ENCODE measurements at regions not wholly inside any gene's neighbourhood (a gene's known extent, or its start where the extent isn't known, plus 50 kb on each side); places are given as distances from the start of the nearest gene placed in this dataset.

- no peaks in the 10 kb centered on the region for H3F3A ChIP-seq (ENCODE audit: insufficient read depth)
Observed at GRCh38 chr18:64872710-64873458, 724.0 kb upstream of the LINC00305 start.

GRCh38 chr18:64854112-64854511 lies 705.2 kb upstream of the LINC00305 start:
- no peaks in the 10 kb centered on the region for H3K79me2 ChIP-seq (ENCODE audit: insufficient read depth, low read length)
- H3K9ac ChIP-seq (ENCODE audit: low read length) = no peak overlapping the region
- TF ChIP-seq EZH2phosphoT487 (conservative IDR thresholded peaks at IDR 0.05; ENCODE audit: low read length) (no peak), CTCF (IDR thresholded peaks at IDR 0.05; ENCODE audit: insufficient read depth, low read length, poor library complexity, severe bottlenecking) (no peak)
- H3K27me3 ChIP-seq (ENCODE audit: low read length) = no peaks in the 10 kb centered on the region
- H3K9me3 ChIP-seq (ENCODE audit: insufficient read depth, low read length) = no peaks in the 10 kb centered on the region
- no peaks in the 10 kb centered on the region for H3F3A ChIP-seq (ENCODE audit: insufficient read depth)
- no peaks in the 10 kb centered on the region for H3K9me2 ChIP-seq (replicated peaks; ENCODE audit: insufficient read depth, low read length)
- H3K27ac ChIP-seq (ENCODE audit: low read depth, low read length) = no peak overlapping the region
- no peak overlapping the region for H3K4me2 ChIP-seq (ENCODE audit: low read depth, low read length, poor library complexity, severe bottlenecking)
- no peak overlapping the region for H2AFZ ChIP-seq (ENCODE audit: low read depth, low read length, severe bottlenecking)
- H3K36me3 ChIP-seq (ENCODE audit: low read length) = no peaks in the 10 kb centered on the region
- no peak overlapping the region for H3K4me3 ChIP-seq (ENCODE audit: insufficient read depth, low read length, poor library complexity, severe bottlenecking)
- no peaks in the 10 kb centered on the region for H4K20me1 ChIP-seq (ENCODE audit: low read depth, low read length)

More at GRCh38 chr18:64872710-64873458, 724.0 kb upstream of the LINC00305 start:
- no peaks in the 10 kb centered on the region for H4K20me1 ChIP-seq (ENCODE audit: low read depth, low read length)
- H3K27ac ChIP-seq (ENCODE audit: low read depth, low read length) = no peak overlapping the region
- H3K9ac ChIP-seq (ENCODE audit: low read length) = no peak overlapping the region
- no peaks in the 10 kb centered on the region for H3K79me2 ChIP-seq (ENCODE audit: insufficient read depth, low read length)
- 0 out of 2 replicates have a peak, but pooled peaks cover 3% of the 10 kb centered on the region for H3K9me3 ChIP-seq (ENCODE audit: insufficient read depth, low read length)
- H3K9me2 ChIP-seq (replicated peaks; ENCODE audit: insufficient read depth, low read length) = no peaks in the 10 kb centered on the region
- H3K4me3 ChIP-seq (ENCODE audit: insufficient read depth, low read length, poor library complexity, severe bottlenecking) = no peak overlapping the region
- TF ChIP-seq EZH2phosphoT487 (conservative IDR thresholded peaks at IDR 0.05; ENCODE audit: low read length) (no peak), CTCF (IDR thresholded peaks at IDR 0.05; ENCODE audit: insufficient read depth, low read length, poor library complexity, severe bottlenecking) (no peak)
- no peaks in the 10 kb centered on the region for H3K36me3 ChIP-seq (ENCODE audit: low read length)
- no peak overlapping the region for H2AFZ ChIP-seq (ENCODE audit: low read depth, low read length, severe bottlenecking)
- no peaks in the 10 kb centered on the region for H3K27me3 ChIP-seq (ENCODE audit: low read length)
- no peak overlapping the region for H3K4me2 ChIP-seq (ENCODE audit: low read depth, low read length, poor library complexity, severe bottlenecking)

GRCh38 chr18:64852281-64852680 lies 703.4 kb upstream of the LINC00305 start:
- no peak overlapping the region for H3K9ac ChIP-seq (ENCODE audit: low read length)
- TF ChIP-seq EZH2phosphoT487 (conservative IDR thresholded peaks at IDR 0.05; ENCODE audit: low read length) (no peak), CTCF (IDR thresholded peaks at IDR 0.05; ENCODE audit: insufficient read depth, low read length, poor library complexity, severe bottlenecking) (no peak)
- H3K27ac ChIP-seq (ENCODE audit: low read depth, low read length) = no peak overlapping the region
- no peaks in the 10 kb centered on the region for H3K27me3 ChIP-seq (ENCODE audit: low read length)
- H3K4me2 ChIP-seq (ENCODE audit: low read depth, low read length, poor library complexity, severe bottlenecking) = no peak overlapping the region
- H4K20me1 ChIP-seq (ENCODE audit: low read depth, low read length) = no peaks in the 10 kb centered on the region
- H3K4me3 ChIP-seq (ENCODE audit: insufficient read depth, low read length, poor library complexity, severe bottlenecking) = no peak overlapping the region
- no peaks in the 10 kb centered on the region for H3K9me2 ChIP-seq (replicated peaks; ENCODE audit: insufficient read depth, low read length)
- H3K79me2 ChIP-seq (ENCODE audit: insufficient read depth, low read length) = no peaks in the 10 kb centered on the region
- no peak overlapping the region for H2AFZ ChIP-seq (ENCODE audit: low read depth, low read length, severe bottlenecking)
- H3K9me3 ChIP-seq (ENCODE audit: insufficient read depth, low read length) = no peaks in the 10 kb centered on the region
- H3K36me3 ChIP-seq (ENCODE audit: low read length) = no peaks in the 10 kb centered on the region
- no peaks in the 10 kb centered on the region for H3F3A ChIP-seq (ENCODE audit: insufficient read depth)

Measured in SU-DHL-6 (cell line).